ENCODE measurements at regions not wholly inside any gene's neighbourhood (a gene's known extent, or its start where the extent isn't known, plus 50 kb on each side); places are given as distances from the start of the nearest gene placed in this dataset.

DNA sequence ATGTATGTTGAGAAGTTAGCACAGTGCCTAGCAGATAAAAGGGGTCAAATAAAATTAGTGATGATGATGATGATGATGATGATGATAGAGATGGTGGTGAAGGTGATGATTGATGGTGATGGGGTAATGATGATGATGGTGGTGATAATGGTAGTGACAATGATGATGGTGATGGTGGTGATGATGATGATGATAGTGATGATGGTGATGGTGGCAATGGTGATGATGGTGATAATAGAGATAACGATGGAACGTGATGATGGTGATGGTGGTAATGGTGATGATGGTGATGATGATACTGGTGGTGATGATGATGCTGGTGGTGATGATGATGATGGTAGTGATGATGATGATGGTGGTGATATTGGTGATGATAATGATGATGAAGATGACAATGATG lies 223.7 kb downstream of the FOXL1 start:
- TF ChIP-seq YY1 (IDR thresholded peaks at IDR 0.05; ENCODE audit: insufficient read depth, insufficient read length) (no peak), SUZ12 (IDR thresholded peaks at IDR 0.05; ENCODE audit: extremely low read depth, insufficient read depth, insufficient read length) (no peak), ZNF274 (IDR thresholded peaks at IDR 0.05; ENCODE audit: low read depth, low read length) (no peak)
